AG04450 (cell line): ENCODE measurements at regions not wholly inside any gene's neighbourhood (a gene's known extent, or its start where the extent isn't known, plus 50 kb on each side); places are given as distances from the start of the nearest gene placed in this dataset.

Experiments
- CTCF ChIA-PET: fragments of 300-600, 350-600 bp; formaldehyde crosslinking; extraction: SDS; loops from one replicate; lab custom pipeline; 2022; ENCODE audit warnings: antibody characterized with exemption, inconsistent platforms; lab: Charles Lee
- POLR2A ChIA-PET: fragments of 350-600 bp; formaldehyde crosslinking; extraction: SDS; loops from one replicate; lab custom pipeline; 2021; ENCODE audit warnings: antibody characterized with exemption, inconsistent platforms; lab: Yijun Ruan, JAX
- DNase-seq: peaks from one replicate; pipeline ENCODE4 v3.0.0-alpha.2; 2011; ENCODE audit warnings: low read depth, low spot score
- H3K27ac ChIP-seq: one replicate; pipeline ENCODE4 v1.5.1; 2012; ENCODE audit warnings: low read depth, low read length, control low read depth
- H3K27me3 ChIP-seq: one replicate; pipeline ENCODE4 v1.6.0; 2012; ENCODE audit warnings: low read length; ENCODE audit not compliant: control insufficient read depth, insufficient read depth
- H3K4me3 ChIP-seq: 2 replicates; pipeline ENCODE4 v1.5.1; 2011; ENCODE audit warnings: mild to moderate bottlenecking, low read depth, low read length, control low read depth
- H3K9me3 ChIP-seq: 2 replicates; pipeline ENCODE4 v1.5.1; 2012; ENCODE audit warnings: low read length; ENCODE audit not compliant: control insufficient read depth, insufficient read depth
- TF ChIP-seq, protein P1 (sequence below): IDR thresholded peaks from 2 replicates; pipeline ENCODE4 v1.5.1; 2011; ENCODE audit warnings: low read depth, low read length, control low read depth, inconsistent platforms

DNA sequence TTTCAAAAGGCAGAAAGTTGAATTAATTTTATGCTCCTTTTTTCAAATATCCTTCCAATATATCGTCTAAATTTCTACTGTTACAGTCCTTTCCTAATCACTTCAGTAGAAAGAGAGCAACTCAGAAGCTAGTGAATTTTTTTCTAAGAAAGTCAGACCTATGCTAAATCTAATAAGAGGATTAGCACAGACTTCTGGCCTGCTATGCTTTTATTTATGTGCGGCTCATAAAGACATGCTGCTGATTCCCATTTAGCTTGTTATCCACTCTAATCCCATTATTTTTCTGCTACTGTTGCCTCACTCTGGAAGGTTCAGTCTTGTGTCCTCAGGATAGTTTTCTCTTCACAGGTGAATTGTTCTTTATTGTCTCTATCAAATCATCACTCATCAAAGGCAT is 473.5 kb upstream of the FAM241A start:
- no peak for DNase-seq
- CTCF ChIA-PET: no interaction called here
- H3K4me3 ChIP-seq: no peak overlapping the region
- no peak overlapping the region for H3K27ac ChIP-seq
- POLR2A ChIA-PET: no interaction called here
- TF ChIP-seq, protein P1, sequence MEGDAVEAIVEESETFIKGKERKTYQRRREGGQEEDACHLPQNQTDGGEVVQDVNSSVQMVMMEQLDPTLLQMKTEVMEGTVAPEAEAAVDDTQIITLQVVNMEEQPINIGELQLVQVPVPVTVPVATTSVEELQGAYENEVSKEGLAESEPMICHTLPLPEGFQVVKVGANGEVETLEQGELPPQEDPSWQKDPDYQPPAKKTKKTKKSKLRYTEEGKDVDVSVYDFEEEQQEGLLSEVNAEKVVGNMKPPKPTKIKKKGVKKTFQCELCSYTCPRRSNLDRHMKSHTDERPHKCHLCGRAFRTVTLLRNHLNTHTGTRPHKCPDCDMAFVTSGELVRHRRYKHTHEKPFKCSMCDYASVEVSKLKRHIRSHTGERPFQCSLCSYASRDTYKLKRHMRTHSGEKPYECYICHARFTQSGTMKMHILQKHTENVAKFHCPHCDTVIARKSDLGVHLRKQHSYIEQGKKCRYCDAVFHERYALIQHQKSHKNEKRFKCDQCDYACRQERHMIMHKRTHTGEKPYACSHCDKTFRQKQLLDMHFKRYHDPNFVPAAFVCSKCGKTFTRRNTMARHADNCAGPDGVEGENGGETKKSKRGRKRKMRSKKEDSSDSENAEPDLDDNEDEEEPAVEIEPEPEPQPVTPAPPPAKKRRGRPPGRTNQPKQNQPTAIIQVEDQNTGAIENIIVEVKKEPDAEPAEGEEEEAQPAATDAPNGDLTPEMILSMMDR: no peak
- H3K9me3 ChIP-seq: no peaks in the 10 kb centered on the region; the same call in 1 of the 2 replicates
- H3K27me3 ChIP-seq: no peaks in the 10 kb centered on the region

DNA sequence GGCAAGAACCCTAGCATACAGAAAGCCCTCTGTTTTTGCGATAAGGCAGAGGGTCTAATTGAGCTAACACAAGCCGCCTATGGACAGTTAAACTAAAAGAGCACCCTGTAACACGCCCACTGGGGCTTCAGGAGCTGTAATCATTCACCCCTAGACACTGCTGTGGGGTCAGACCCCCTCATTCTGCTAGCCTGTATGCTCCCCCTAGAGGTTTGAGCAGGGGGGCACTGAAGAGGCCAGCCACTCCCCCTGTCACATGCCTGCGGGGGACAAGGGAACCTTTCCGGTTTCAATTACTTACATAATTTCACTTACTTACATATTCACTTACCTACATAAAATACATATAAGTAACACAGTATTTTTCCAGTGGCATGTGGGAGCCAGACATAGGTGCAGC is 469.5 kb upstream of the FAM241A start:
- H3K9me3 ChIP-seq: no peaks in the 10 kb centered on the region; the same call in 1 of the 2 replicates
- TF ChIP-seq, protein P1: no peak
- H3K27ac ChIP-seq: no peak overlapping the region
- DNase-seq: no peak
- POLR2A ChIA-PET: no interaction called here
- H3K27me3 ChIP-seq: no peaks in the 10 kb centered on the region
- CTCF ChIA-PET: no interaction called here
- no peak overlapping the region for H3K4me3 ChIP-seq

DNA sequence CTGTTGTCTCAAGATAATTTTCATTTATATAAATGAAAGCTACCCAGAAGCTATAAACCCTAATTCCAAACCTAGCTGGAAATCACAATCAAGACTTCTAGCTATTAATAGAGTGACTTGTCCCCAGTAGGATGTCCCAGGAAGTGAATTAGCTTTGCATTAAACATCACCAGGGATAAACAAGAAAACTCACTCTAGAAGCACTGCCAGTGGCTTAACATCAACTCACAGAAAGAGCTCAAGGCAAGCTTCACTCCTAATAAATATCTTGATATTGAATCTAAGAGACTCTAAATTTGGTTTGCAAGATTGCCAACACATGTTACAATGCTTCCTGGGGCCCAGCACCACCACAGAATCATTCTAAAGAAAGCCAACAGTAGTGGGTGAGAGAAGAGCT is 468.7 kb upstream of the FAM241A start:
- no peak for DNase-seq
- TF ChIP-seq, protein P1: no peak
- POLR2A ChIA-PET: no interaction called here
- Histone ChIP-seq H3K9me3 (no peaks in the 10 kb centered on the region; the same call in 1 of the 2 replicates), H3K27me3 (no peaks in the 10 kb centered on the region), H3K4me3 (no peak overlapping the region), H3K27ac (no peak overlapping the region)
- CTCF ChIA-PET: no interaction called here

DNA sequence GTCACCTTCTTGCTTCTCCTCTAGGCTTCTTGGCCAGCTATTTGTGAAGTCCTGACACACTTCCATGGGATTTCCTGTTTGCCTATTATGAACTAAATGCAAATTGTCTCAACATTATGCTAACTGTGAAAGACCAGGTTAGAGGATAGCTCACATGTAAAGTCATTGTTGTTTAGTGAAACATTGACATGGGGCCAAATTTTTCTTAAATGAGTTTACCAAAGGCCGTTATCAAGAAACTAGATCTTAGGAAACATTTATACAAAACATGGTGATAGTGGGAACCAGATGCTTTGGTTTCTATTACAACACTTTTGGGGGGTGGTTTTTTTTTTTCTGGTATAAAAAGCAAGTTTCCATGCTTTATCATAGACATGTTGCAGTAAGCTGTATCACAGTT is 466.8 kb upstream of the FAM241A start:
- no peaks in the 10 kb centered on the region for H3K27me3 ChIP-seq
- H3K27ac ChIP-seq: no peak overlapping the region
- TF ChIP-seq, protein P1: no peak
- ChIA-PET CTCF (interaction anchor here (1.9 kb wide), 1 partner anchor 37 kb away, joined by 5 read pairs; no protein-coding TSS in a partner anchor), POLR2A (no interaction called here)
- no peak for DNase-seq
- no peaks in the 10 kb centered on the region; the same call in 1 of the 2 replicates for H3K9me3 ChIP-seq
- no peak overlapping the region for H3K4me3 ChIP-seq

DNA sequence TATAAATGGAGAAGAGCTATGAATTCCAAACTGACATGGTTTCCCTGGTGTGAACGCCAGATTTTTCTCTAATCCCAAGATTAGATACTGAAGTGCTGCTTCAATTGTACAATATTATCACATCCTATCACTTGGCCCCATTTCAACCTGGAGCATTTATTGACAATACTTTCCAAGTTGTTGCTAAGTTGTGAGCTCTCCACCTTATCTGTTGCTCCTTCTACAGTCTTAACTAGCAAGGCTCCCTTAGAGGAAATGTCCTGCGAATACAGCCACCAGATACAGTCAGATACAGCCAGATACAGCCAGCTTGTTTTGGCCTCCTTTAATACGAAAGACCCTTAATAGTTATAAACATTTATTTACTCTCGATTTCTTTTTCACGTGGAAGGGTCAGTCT is 466.3 kb upstream of the FAM241A start:
- no peak overlapping the region for H3K4me3 ChIP-seq
- no peaks in the 10 kb centered on the region; the same call in 1 of the 2 replicates for H3K9me3 ChIP-seq
- H3K27me3 ChIP-seq: no peaks in the 10 kb centered on the region
- ChIA-PET POLR2A (no interaction called here), CTCF (interaction anchor here (1.9 kb wide), 1 partner anchor 37 kb away, joined by 5 read pairs; no protein-coding TSS in a partner anchor)
- DNase-seq: no peak
- TF ChIP-seq, protein P1: no peak
- no peak overlapping the region for H3K27ac ChIP-seq
